OCI-LY7 (cell line): ENCODE measurements at regions not wholly inside any gene's neighbourhood (a gene's known extent, or its start where the extent isn't known, plus 50 kb on each side); places are given as distances from the start of the nearest gene placed in this dataset.

ENCODE experiments used
- BruUV-seq: library from RNA; stranded (reverse); fragments of 400-500 nt; replicated peaks from 2 replicates; lab custom pipeline; 2021; lab: Mats Ljungman, UMichigan
- CTCF ChIA-PET: fragments of 300-600 bp; sonication (Branson Sonifier 250); formaldehyde crosslinking; loops from one replicate; lab custom pipeline; 2022; ENCODE audit warnings: antibody characterized with exemption; ENCODE audit not compliant: unreplicated experiment; lab: Charles Lee
- POLR2A ChIA-PET: fragments of 300-600 bp; sonication (Branson Sonifier 250); formaldehyde crosslinking; loops from one replicate; lab custom pipeline; 2022; ENCODE audit warnings: antibody characterized with exemption; lab: Charles Lee
- DNase-seq: peaks from one replicate; pipeline ENCODE4 v3.0.0-alpha.2; 2015; ENCODE audit warnings: low spot score
- H2AFZ ChIP-seq: fragments of 200-600 bp; sonication (generic), shearing (Covaris generic); 2 replicates; pipeline ENCODE4 v1.6.1; 2014; ENCODE audit warnings: mild to moderate bottlenecking, antibody characterized with exemption, low read length, moderate library complexity
- H3K27ac ChIP-seq: fragments of 200-600 bp; sonication (generic); 2 replicates; pipeline ENCODE4 v1.5.1; 2014; ENCODE audit warnings: mixed run types, low read depth, mild to moderate bottlenecking, moderate library complexity, low read length, inconsistent platforms; ENCODE audit not compliant: poor library complexity, severe bottlenecking
- H3K36me3 ChIP-seq: fragments of 200-600 bp; sonication (generic); 2 replicates; pipeline ENCODE4 v1.6.1; 2014; ENCODE audit warnings: mild to moderate bottlenecking, antibody characterized with exemption, low read length, moderate library complexity, mixed read lengths; ENCODE audit not compliant: insufficient read depth
- H3K4me1 ChIP-seq: fragments of 200-600 bp; sonication (generic); 2 replicates; pipeline ENCODE4 v1.5.1; 2014; ENCODE audit warnings: mild to moderate bottlenecking, low read length; ENCODE audit not compliant: insufficient read depth, poor library complexity, severe bottlenecking
- H3K4me2 ChIP-seq: fragments of 200-600 bp; sonication (generic); 2 replicates; pipeline ENCODE4 v1.6.1; 2014; ENCODE audit warnings: mild to moderate bottlenecking, low read length
- H3K4me3 ChIP-seq: fragments of 200-600 bp; sonication (generic); 2 replicates; pipeline ENCODE4 v1.5.1; 2014; ENCODE audit warnings: mild to moderate bottlenecking, low read depth, low read length; ENCODE audit not compliant: poor library complexity, severe bottlenecking
- H3K79me2 ChIP-seq: fragments of 200-600 bp; sonication (generic); 2 replicates; pipeline ENCODE4 v1.6.1; 2016; ENCODE audit warnings: low read depth, mild to moderate bottlenecking, low read length, moderate library complexity, mixed read lengths; ENCODE audit not compliant: insufficient read depth
- H3K9me2 ChIP-seq: fragments of 200-600 bp; sonication (generic); 2 replicates; pipeline ENCODE4 v1.6.1; 2016; ENCODE audit warnings: mild to moderate bottlenecking, low read length, mixed read lengths; ENCODE audit not compliant: insufficient read depth
- H3K9me3 ChIP-seq: fragments of 200-600 bp; sonication (generic); 2 replicates; pipeline ENCODE4 v1.6.1; 2014; ENCODE audit warnings: mild to moderate bottlenecking, mixed run types, low read length, mixed read lengths
- H4K20me1 ChIP-seq: fragments of 200-600 bp; sonication (generic); 2 replicates; pipeline ENCODE4 v1.6.1; 2014; ENCODE audit warnings: mild to moderate bottlenecking, antibody characterized with exemption, low read length, moderate library complexity, mixed read lengths; ENCODE audit not compliant: insufficient read depth
- EZH2phosphoT487 ChIP-seq: fragments of 200-600 bp; sonication (generic); IDR thresholded peaks from 2 replicates; pipeline ENCODE4 v1.6.1; 2018; ENCODE audit warnings: low read depth, borderline replicate concordance, mild to moderate bottlenecking, mixed run types, antibody characterized with exemption, low read length, moderate library complexity, mixed read lengths
- intact Hi-C: fragments of 100-400 bp; cut with micrococcal nuclease; formaldehyde crosslinking; loops from one replicate; pipeline ENCODE4 v1.10.0; 2022; ENCODE audit not compliant: unreplicated experiment
- TF ChIP-seq, protein P1 (sequence below): fragments of 200-600 bp; sonication (generic); conservative IDR thresholded peaks from 2 replicates; pipeline ENCODE4 v1.5.1; 2014; ENCODE audit warnings: mild to moderate bottlenecking, antibody characterized with exemption, low read length, moderate library complexity, mixed read lengths

- H3K79me2 ChIP-seq, result no peaks in the 10 kb centered on the region
- no peaks in the 10 kb centered on the region for H3K9me3 ChIP-seq
- H3K9me2 ChIP-seq, result no peaks in the 10 kb centered on the region
- DNase-seq, result no peak
- H3K4me1 ChIP-seq, result no peaks in the 10 kb centered on the region
- no peak overlapping the region for H3K4me2 ChIP-seq
- H4K20me1 ChIP-seq, result no peaks in the 10 kb centered on the region
- intact Hi-C loops, result no loop called here
- CTCF ChIA-PET, result no interaction called here
- no peak overlapping the region for H2AFZ ChIP-seq
- no TSS peak for BruUV-seq
- POLR2A ChIA-PET, result no interaction called here
- H3K27ac ChIP-seq, result no peak overlapping the region
- no peaks in the 10 kb centered on the region for H3K36me3 ChIP-seq
- TF ChIP-seq EZH2phosphoT487, result no peak
- TF ChIP-seq, protein P1, sequence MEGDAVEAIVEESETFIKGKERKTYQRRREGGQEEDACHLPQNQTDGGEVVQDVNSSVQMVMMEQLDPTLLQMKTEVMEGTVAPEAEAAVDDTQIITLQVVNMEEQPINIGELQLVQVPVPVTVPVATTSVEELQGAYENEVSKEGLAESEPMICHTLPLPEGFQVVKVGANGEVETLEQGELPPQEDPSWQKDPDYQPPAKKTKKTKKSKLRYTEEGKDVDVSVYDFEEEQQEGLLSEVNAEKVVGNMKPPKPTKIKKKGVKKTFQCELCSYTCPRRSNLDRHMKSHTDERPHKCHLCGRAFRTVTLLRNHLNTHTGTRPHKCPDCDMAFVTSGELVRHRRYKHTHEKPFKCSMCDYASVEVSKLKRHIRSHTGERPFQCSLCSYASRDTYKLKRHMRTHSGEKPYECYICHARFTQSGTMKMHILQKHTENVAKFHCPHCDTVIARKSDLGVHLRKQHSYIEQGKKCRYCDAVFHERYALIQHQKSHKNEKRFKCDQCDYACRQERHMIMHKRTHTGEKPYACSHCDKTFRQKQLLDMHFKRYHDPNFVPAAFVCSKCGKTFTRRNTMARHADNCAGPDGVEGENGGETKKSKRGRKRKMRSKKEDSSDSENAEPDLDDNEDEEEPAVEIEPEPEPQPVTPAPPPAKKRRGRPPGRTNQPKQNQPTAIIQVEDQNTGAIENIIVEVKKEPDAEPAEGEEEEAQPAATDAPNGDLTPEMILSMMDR, result no peak
- no peak overlapping the region for H3K4me3 ChIP-seq
These were observed 569.5 kb downstream of the PSAT1 start for GRCh38 chr9:78866207-78867132.

- no peak overlapping the region for H3K27ac ChIP-seq
- no peak overlapping the region for H3K4me3 ChIP-seq
- POLR2A ChIA-PET, result interaction anchor here (1.3 kb wide), 1 partner anchor 24 kb away, joined by 4 read pairs; no protein-coding TSS in a partner anchor
- no peaks in the 10 kb centered on the region for H3K9me2 ChIP-seq
- H4K20me1 ChIP-seq, result no peaks in the 10 kb centered on the region
- BruUV-seq, result no TSS peak
- CTCF ChIA-PET, result no interaction called here
- no peaks in the 10 kb centered on the region for H3K4me1 ChIP-seq
- no peaks in the 10 kb centered on the region for H3K79me2 ChIP-seq
- no peak for DNase-seq
- TF ChIP-seq EZH2phosphoT487, result no peak
- TF ChIP-seq, protein P1, result no peak
- H2AFZ ChIP-seq, result no peak overlapping the region
- H3K36me3 ChIP-seq, result no peaks in the 10 kb centered on the region
- intact Hi-C loops, result no loop called here
- no peak overlapping the region for H3K4me2 ChIP-seq
- no peaks in the 10 kb centered on the region for H3K9me3 ChIP-seq
These were observed 574.1 kb downstream of the PSAT1 start for GRCh38 chr9:78871086-78871451.
